HUES64 (cell line): ENCODE measurements at regions not wholly inside any gene's neighbourhood (a gene's known extent, or its start where the extent isn't known, plus 50 kb on each side); places are given as distances from the start of the nearest gene placed in this dataset.
"Not testable (repeated sequence)": the region's sequence is repeated elsewhere in the genome, so short reads cannot be mapped to it uniquely, and the experiment has no call there.

Experiments
- H3K27ac ChIP-seq: 2 replicates; pipeline ENCODE4 v1.7.0; 2013; ENCODE audit warnings: low read depth, low read length, inconsistent platforms
- H3K27me3 ChIP-seq: 2 replicates; pipeline ENCODE4 v1.6.1; 2013; ENCODE audit warnings: mild to moderate bottlenecking, low read length; ENCODE audit not compliant: insufficient read depth
- H3K36me3 ChIP-seq: 2 replicates; pipeline ENCODE4 v1.6.1; 2013; ENCODE audit warnings: mild to moderate bottlenecking, low read length; ENCODE audit not compliant: insufficient read depth
- H3K4me1 ChIP-seq: 2 replicates; pipeline ENCODE4 v1.6.1; 2013; ENCODE audit warnings: mild to moderate bottlenecking, low read length, moderate library complexity; ENCODE audit not compliant: insufficient read depth
- H3K4me3 ChIP-seq: 2 replicates; pipeline ENCODE4 v1.5.1; 2013; ENCODE audit warnings: mild to moderate bottlenecking, low read length, moderate library complexity
- H3K9ac ChIP-seq: 2 replicates; pipeline ENCODE4 v1.6.1; 2013; ENCODE audit warnings: mild to moderate bottlenecking, low read depth, low read length
- H3K9me3 ChIP-seq: 2 replicates; pipeline ENCODE4 v1.6.1; 2013; ENCODE audit warnings: low read depth, low read length; ENCODE audit not compliant: insufficient read depth
- WGBS: fragments of 150-250, 120-280 bp; methylation state at CpG from one replicate; pipeline ENCODE4 v1.1.7; 2013; ENCODE audit warnings: missing lambda C conversion rate; 5-methylcytosine and 5-hydroxymethylcytosine counted together

DNA sequence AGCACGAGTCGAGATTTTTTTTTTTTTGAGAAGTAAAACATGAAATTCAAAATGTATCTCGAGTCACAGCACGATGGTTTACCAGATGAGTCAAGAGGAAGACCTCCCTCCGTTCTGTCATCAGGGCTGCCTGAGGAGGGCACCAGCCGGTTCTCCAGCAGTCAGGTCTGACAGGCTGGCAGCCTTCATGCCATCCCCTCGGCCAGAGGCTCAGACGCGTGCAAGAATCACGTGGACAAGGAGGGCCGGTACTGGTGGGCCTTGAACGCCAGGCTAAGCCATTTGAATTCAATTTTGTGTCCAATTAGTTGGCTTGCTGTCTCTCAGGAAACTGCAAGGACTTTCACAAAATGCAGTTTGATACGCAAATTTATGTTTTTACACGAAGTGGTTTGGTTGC, 1412.2 kb downstream of the BRD1 start:
- Histone ChIP-seq H3K36me3 (no peaks in the 10 kb centered on the region), H3K27me3 (no peaks in the 10 kb centered on the region), H3K9me3 (no peaks in the 10 kb centered on the region), H3K27ac (no peak overlapping the region), H3K4me1 (peaks cover 4% of the 10 kb centered on the region; the same call in 1 of the 2 replicates), H3K9ac (no peak overlapping the region), H3K4me3 (no peak overlapping the region)
- 87% methylated on average over 11 of the region's 14 CpGs for WGBS

DNA sequence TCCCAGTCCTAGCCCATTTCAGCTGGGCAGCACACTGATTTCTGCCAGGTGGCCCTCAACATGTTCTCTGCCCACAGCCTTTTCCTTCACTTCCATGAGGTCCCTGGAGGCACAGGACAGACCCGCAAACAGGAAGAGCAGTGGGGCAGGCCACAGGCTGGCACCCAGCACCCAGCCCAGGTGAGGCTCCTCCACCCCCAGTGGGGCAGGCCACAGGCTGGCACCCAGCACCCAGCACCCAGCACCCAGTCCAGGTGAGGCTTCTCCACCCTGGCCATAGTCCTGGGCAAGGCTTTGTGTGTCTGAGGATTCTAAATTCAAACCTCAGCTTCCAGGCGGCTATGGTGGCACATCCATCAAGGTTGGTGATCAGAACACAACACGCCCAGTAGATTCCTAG, 1413.0 kb downstream of the BRD1 start:
- Histone ChIP-seq H3K36me3 (no peaks in the 10 kb centered on the region), H3K9ac (no peak overlapping the region), H3K4me3 (no peak overlapping the region), H3K9me3 (no peaks in the 10 kb centered on the region), H3K4me1 (peaks cover 4% of the 10 kb centered on the region; the same call in 1 of the 2 replicates), H3K27ac (no peak overlapping the region), H3K27me3 (no peaks in the 10 kb centered on the region)
- 93% methylated on average over 3 of the region's 3 CpGs for WGBS

DNA sequence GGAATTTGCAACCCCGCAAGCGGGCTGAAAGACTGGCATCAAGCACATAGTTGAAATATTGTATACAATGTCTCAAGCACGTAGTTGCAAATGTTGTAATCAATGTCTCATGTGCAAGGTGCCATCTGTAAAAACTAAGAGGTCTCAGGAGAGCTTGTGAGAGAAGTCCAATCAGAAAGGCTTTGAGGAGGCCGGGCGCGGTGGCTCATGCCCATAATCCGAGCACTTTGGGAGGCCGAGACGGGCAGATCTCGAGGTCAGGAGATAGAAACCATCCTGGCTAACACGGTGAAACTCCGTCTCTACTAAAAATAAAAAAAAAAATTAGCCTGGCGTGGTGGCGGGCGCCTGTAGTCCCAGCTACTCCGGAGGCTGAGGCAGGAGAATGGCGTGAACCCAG, 1414.7 kb downstream of the BRD1 start:
- WGBS = 97% methylated on average over 17 of the region's 17 CpGs
- not testable (repeated sequence) for H3K27ac ChIP-seq, H3K27me3 ChIP-seq

DNA sequence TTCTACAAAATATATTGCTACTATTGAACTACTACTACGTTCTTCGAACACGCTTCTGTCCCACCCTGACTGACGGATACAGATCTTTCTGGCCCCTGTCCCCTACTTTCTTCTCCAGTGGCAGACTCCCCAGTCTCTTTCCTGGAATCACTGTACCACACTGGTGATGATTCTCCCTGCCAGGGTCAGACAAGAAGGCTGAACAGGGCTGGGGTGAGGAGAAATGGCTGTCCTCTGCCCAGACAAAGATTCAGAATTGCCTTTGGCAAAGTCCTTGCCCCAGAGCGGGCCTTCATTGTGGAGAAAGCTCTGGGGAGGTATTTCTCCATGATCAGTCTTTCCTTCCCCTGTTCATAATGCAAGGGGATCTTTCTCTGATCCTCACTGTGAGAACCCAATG, 1417.1 kb downstream of the BRD1 start:
- no peaks in the 10 kb centered on the region; the same call in 1 of the 2 replicates for H3K4me1 ChIP-seq
- over 99% methylated on average over 5 of the region's 5 CpGs for WGBS
- no peaks in the 10 kb centered on the region for H3K9me3 ChIP-seq
- no peaks in the 10 kb centered on the region for H3K27me3 ChIP-seq
- no peak overlapping the region for H3K4me3 ChIP-seq
- H3K36me3 ChIP-seq = no peaks in the 10 kb centered on the region
- H3K27ac ChIP-seq = no peak overlapping the region
- H3K9ac ChIP-seq = no peak overlapping the region

More for the DNA sequence above, 1414.7 kb downstream of the BRD1 start:
- not testable (repeated sequence) for H3K36me3 ChIP-seq, H3K4me3 ChIP-seq, H3K4me1 ChIP-seq, H3K9ac ChIP-seq, H3K9me3 ChIP-seq

DNA sequence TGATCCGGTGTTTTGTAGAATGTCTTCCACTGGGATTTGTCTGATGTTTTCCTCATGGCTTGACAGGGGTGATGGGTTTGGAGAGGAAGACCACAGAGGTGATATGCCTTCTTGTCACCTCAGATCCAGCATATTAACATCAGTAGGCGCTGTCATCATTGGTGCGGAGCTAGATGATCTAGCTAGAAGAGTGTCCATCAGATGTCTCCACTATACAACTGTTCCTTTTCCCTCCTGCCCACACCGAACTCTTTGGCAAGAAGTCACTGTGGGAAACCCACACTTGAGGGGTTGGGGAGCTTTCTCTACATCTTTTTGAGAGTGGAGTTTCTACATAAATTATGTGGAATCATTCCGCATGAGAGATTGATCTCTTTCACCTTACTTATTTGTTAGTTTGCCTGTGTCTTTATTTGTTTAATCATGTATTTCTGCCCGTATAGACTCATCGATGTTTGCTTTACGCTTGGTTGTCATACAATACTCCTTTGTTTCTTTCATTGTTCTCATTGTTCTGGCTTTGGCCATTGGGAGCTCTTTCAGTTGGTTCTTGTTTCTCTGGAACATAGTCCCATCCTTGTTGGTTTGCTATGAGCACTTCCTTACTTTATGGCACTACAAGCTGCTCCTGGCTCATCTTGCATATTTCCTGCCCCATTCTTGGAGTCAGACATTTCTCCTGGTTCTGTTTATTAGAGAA, 1420.3 kb downstream of the BRD1 start:
- Histone ChIP-seq H3K9me3 (no peaks in the 10 kb centered on the region), H3K4me3 (no peak overlapping the region), H3K27ac (no peak overlapping the region), H3K36me3 (no peaks in the 10 kb centered on the region), H3K4me1 (no peaks in the 10 kb centered on the region), H3K9ac (no peak overlapping the region), H3K27me3 (no peaks in the 10 kb centered on the region)
- WGBS = 97% methylated on average over 8 of the region's 8 CpGs

DNA sequence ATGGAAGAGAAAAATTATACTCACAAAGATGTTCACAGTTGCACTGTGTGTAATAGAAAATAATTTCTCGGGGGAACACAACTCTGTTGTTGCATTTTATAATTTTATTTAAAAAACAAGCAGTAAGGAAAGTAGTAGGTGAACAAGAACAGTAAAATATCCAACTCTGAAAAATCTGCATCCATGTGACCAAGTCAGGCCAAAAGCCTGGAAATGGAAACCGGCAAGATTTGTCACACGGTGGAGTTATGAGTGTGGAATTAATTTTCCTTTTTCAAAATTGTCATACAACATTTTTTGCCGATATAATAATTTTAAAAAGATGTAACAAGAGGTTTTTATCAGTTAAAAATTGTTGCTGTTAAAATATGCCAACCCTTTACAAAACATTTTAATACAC, 1421.5 kb downstream of the BRD1 start:
- Histone ChIP-seq H3K4me3 (no peak overlapping the region), H3K27me3 (no peaks in the 10 kb centered on the region), H3K27ac (no peak overlapping the region), H3K9ac (no peak overlapping the region), H3K36me3 (no peaks in the 10 kb centered on the region), H3K4me1 (no peaks in the 10 kb centered on the region), H3K9me3 (no peaks in the 10 kb centered on the region)
- WGBS = 90% methylated on average over 2 of the region's 4 CpGs

DNA sequence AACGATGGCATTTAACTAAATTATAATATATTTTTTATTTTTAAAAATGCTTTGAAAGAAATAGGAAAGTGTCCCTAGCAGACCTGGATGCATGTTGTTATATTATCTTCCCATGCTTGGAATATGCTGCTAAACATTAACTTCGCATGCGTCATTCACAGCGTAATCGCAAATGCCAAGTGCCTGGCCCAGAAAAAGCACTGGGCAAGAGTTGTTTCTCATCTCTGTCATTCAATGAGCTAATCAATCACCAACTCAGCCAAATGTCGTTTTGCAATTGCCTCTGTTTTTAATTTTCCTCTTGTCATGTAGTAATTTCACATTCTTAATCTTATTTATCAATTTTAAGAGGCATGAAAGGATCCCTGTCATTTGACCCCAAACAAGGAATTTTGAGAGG, 1421.9 kb downstream of the BRD1 start:
- Histone ChIP-seq H3K27me3 (no peaks in the 10 kb centered on the region), H3K9ac (no peak overlapping the region), H3K27ac (no peak overlapping the region), H3K36me3 (no peaks in the 10 kb centered on the region), H3K4me3 (no peak overlapping the region), H3K9me3 (no peaks in the 10 kb centered on the region), H3K4me1 (no peaks in the 10 kb centered on the region)
- WGBS = 96% methylated on average over 5 of the region's 6 CpGs

DNA sequence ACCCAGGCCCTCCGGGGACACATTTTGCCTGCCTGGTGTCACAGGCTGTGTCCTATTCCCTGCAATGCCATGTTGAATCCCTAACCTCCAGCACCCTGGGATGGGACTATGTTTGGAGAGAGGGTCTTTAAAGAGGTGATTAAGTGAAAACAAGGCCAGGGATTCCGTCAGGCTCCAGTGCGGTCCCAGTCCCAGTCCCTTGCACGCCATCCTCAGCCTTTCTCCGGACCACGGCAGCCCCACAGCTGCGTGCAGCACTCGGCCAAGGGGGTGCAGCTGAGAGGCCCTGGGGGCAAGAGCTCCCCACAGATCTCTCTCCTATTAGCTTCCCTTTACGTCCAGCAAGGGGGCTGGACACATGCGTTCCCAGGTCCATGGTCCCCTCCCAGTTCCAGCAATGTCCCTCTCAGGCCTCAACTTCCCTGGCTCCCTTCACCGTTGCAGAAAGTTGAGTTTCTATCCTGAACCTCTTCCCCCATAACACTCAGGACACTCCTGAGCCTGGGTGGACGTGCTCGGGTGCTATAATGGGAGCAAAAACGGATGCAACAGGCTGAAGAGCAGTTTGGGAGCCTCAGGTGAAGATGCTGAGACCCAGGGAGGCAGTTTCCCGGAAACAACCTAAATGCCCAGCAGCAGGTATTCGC, 1422.7 kb downstream of the BRD1 start:
- Histone ChIP-seq H3K9ac (no peak overlapping the region), H3K9me3 (no peaks in the 10 kb centered on the region), H3K4me1 (no peaks in the 10 kb centered on the region), H3K4me3 (no peak overlapping the region), H3K36me3 (no peaks in the 10 kb centered on the region), H3K27me3 (no peaks in the 10 kb centered on the region), H3K27ac (no peak overlapping the region)
- WGBS = 94% methylated on average over 16 of the region's 16 CpGs

DNA sequence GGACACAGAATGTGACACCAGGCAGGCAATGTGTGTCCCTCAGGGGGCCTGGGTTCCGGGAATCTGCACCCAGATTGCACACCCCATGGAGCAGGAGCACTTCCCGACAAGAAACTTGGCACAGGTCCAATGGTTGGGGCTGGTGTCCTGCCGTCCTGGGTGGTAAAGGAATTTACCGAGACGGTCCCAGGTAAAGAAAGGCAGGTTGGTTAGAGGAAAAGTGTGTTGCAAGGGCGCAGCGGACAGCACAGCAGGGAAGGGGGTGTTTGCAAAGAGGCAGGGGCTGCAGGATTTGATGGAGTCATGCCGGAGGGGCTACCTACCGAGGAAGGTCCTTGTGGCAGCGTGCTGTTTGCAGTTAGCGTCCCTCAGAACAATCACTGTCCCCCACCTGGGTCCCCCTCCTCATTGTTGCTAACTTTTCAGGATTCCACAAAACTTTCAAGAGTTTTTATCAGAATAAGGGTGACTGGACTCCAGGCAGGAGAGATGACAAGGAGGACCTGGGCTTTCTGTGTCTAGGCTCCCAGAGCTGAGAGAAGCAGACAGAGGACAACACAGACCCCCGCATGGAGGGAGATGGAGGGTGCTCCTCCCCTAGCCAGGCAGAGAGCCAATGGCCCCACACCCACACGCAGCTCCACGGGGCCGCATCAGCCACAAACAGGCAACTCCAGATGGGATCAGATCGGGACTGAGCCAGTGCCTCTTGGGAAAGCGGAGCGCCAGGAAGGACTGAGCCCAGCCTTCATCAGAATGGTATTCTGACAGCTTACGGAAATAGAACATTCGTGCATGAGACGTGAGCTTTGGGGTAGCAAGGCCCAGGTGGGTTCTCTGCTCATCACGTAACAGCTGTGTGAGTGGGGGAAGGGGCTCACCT, 1423.9 kb downstream of the BRD1 start:
- no peak overlapping the region for H3K9ac ChIP-seq
- H3K4me1 ChIP-seq = no peaks in the 10 kb centered on the region
- H3K27ac ChIP-seq = no peak overlapping the region
- H3K4me3 ChIP-seq = no peak overlapping the region
- WGBS = 91% methylated on average over 22 of the region's 22 CpGs
- H3K9me3 ChIP-seq = no peaks in the 10 kb centered on the region
- H3K36me3 ChIP-seq = no peaks in the 10 kb centered on the region
- H3K27me3 ChIP-seq = no peaks in the 10 kb centered on the region

DNA sequence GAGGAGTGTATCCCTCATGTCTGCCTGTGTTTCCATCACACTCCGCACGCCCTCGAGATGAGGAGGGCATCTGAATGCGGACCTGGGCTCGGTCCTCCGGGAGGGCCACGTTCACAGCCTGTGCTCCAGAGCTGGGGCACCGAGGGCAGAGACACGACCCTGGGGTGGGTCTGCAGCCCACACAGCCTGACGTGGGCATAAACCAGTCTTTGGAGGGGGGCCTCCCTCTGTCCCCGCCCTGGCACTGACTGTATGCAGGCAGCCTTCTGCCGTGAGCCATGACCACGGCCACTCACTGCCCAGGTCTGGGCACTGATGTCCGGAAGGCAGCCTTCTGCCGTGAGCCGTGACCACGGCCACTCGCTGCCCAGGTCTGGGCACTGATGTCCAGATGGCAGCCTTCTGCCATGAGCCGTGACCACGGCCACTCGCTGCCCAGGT, 1425.1 kb downstream of the BRD1 start:
- Histone ChIP-seq H3K9me3 (no peaks in the 10 kb centered on the region), H3K36me3 (no peaks in the 10 kb centered on the region), H3K9ac (no peak overlapping the region), H3K27ac (no peak overlapping the region), H3K4me1 (no peaks in the 10 kb centered on the region), H3K27me3 (no peaks in the 10 kb centered on the region), H3K4me3 (no peak overlapping the region)
- 96% methylated on average over 21 of the region's 21 CpGs for WGBS

DNA sequence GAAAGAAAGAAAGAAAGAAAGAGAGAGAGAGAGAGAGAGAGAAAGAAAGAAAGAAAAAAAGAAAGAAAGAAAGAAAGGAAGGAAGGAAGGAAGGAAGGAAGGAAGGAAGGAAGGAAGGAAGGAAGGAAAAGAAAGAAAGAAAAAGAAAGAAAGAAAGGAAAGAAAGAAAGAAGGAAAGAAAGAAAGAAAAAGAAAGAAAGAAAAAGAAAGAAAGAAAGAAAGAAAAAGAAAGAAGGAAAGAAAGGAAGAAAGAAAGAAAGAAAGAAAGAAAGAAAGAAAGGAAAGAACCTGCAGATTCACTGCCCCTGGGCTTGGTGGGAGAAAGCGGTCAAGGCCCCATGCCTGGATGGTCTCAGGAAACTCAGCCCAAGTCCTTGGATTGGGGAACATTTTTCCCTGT, 1426.2 kb downstream of the BRD1 start:
- H3K4me3 ChIP-seq, H3K36me3 ChIP-seq, H3K9me3 ChIP-seq, H3K4me1 ChIP-seq, H3K27ac ChIP-seq, H3K9ac ChIP-seq, H3K27me3 ChIP-seq: not testable (repeated sequence)
- WGBS = 96% methylated on average over 1 of the region's 1 CpG
